MM.1S (cell line): ENCODE measurements at regions not wholly inside any gene's neighbourhood (a gene's known extent, or its start where the extent isn't known, plus 50 kb on each side); places are given as distances from the start of the nearest gene placed in this dataset.

Source experiments
- EZH2 ChIP-seq: fragments of 300-600 bp; sonication (generic); optimal IDR thresholded peaks from 2 replicates; pipeline ENCODE3; 2017; ENCODE audit warnings: low read depth, mild to moderate bottlenecking, antibody characterized with exemption, low read length, mixed read lengths
- EZH2phosphoT487 ChIP-seq: fragments of 300-600 bp; sonication (generic); IDR thresholded peaks from 2 replicates; pipeline ENCODE4 v1.6.1; 2018; ENCODE audit warnings: antibody characterized with exemption, low read length
- TF ChIP-seq, protein P1 (sequence below): fragments of 300-600 bp; sonication (generic); IDR thresholded peaks from 2 replicates; pipeline ENCODE4 v1.5.1; 2016; ENCODE audit warnings: antibody characterized with exemption, low read length, mixed read lengths

DNA sequence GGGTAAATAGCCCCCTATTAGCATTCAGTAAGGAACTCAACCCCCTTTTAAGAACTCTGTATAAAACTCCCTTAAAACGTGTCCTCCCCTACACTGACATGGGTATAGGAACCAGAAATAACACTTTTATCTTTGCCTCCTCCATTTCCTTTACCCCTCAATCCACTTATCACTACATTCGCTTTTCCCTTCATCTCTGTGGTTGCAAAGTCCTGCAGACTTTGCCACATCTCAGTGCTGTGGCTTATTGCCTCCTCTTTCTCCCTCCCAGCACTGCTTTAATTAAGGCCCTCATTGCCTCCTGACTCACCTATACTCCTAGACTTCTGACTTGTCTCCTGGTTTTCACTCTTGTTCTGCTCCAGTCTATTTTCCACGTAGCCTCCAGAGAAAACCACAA, 94.3 kb upstream of the GADL1 start:
- TF ChIP-seq, protein P1, sequence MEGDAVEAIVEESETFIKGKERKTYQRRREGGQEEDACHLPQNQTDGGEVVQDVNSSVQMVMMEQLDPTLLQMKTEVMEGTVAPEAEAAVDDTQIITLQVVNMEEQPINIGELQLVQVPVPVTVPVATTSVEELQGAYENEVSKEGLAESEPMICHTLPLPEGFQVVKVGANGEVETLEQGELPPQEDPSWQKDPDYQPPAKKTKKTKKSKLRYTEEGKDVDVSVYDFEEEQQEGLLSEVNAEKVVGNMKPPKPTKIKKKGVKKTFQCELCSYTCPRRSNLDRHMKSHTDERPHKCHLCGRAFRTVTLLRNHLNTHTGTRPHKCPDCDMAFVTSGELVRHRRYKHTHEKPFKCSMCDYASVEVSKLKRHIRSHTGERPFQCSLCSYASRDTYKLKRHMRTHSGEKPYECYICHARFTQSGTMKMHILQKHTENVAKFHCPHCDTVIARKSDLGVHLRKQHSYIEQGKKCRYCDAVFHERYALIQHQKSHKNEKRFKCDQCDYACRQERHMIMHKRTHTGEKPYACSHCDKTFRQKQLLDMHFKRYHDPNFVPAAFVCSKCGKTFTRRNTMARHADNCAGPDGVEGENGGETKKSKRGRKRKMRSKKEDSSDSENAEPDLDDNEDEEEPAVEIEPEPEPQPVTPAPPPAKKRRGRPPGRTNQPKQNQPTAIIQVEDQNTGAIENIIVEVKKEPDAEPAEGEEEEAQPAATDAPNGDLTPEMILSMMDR = no peak
- TF ChIP-seq EZH2 (no peak), EZH2phosphoT487 (no peak)
